T-helper 2 cell (primary cell): ENCODE measurements at regions not wholly inside any gene's neighbourhood (a gene's known extent, or its start where the extent isn't known, plus 50 kb on each side); places are given as distances from the start of the nearest gene placed in this dataset.

ENCODE experiments used
- DNase-seq, 5 experiments: peaks; one replicate each; pipeline versions ENCODE4 v3.0.0 to v3.0.0-alpha.2; 2012 to 2022

DNA sequence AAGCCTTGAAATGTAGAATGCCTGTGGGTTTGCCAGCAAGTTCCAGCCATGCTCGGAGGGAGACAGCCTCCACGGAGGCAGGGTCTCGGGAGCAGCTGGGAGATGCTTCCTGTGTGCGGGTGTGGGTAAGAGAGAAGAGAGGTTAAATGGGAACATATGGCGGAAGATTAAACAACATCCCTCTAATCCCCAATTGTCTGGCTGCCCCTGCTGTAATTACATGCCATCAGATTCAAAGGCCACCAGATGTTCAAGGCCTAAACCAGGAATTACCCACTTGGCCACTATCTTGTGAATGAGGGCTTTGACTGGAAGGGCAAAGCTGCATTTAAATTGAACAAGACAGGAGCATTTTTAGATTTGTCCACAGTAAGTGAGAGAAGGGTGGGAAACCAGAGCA, 81.4 kb upstream of the BACE2 start:
- no peak for DNase-seq

DNA sequence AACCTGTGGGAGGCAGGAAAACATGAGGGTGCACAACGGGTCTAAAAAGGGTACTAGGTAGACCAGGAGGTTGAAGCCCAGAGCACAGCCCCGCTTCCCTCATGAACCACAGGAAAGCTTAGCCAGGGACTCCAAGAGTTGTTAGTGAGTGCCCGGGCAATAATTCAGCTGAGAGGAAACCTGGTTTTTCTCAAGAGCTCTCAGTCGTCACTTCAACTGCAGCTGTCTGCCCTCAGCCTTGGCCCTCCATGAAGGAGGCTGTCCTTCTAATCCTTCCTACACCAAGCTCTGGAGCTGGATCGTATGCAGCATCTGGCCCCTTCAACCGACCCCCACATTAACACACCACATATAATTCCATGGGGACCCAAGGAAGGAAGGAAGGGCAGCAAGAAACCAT, 77.0 kb upstream of the BACE2 start:
- no peak for DNase-seq

DNA sequence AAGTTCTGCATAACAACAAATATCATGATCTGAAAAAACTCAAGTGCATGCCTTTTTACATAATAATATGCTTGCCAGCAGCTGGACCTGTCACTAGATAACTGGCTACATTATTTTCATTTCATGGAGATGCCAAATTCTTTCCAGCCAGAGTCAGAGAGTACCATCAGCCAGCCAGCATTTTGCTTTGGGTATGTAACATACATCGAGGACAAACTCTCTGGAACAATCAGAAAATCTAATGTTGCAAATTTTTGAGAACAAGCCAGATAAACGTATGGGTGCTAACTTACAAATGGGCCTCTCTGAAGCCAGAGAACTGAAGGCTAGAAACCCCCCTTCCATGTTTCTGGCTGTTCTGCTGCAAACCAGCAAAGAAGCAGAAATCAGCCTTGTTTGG, 76.3 kb upstream of the BACE2 start:
- DNase-seq = no peak

DNA sequence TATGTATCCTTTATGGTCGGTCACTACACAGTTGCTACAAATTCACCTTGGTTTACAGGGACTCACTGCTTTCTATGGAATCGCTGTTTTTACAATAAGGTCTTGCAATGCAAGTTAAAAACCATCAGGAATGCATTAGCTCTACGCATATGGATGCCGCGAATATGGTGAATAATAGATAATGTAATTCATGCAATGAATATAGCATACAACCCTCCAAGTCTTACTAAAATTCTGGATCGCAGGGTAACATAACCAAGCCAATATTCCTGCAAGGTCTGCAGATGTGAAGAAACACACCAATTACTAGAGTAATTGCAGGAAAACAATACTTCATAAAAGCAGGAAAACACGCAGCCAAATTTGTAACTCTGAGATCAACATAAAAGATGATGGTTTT, 75.6 kb upstream of the BACE2 start:
- no peak for DNase-seq

DNA sequence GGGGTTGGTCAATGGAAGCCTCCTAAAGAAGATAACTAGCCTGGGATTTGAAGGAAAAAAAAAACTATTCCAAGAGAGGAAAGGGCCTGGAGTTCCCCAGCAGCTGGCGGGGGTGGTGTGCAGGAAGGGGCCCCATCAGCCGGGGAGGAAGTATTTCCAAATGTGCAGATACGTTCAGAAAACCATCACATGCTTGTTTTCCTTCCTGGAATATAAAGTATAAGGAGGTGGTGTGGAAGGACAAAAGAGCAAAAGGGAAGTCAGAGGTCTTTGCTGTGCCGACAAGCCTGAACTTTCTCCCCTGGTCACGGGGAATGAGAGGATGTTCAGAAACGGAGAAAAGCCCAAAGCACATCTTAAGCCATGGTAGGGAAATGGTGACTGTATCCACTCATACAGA, 72.0 kb upstream of the BACE2 start:
- DNase-seq = no peak

DNA sequence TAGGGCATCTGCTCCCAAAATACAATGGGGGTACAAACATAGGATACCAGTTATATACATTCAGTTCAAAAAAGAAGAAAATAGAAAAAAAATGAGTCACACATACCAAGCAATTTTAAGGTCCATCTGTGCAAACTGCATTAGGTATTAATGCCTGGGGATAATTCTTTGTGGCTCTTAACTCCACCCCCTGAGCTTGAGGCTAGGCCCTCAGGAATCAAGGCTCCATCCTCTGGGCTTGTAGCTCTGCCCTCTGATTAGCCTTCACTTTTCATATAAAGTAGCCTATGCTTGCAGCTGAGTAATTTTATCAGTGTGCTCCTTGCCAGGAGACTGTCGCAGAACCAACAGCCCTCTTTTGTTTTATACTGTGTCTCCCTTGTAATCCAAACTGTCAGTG, 69.9 kb upstream of the BACE2 start:
- no peak for DNase-seq

DNA sequence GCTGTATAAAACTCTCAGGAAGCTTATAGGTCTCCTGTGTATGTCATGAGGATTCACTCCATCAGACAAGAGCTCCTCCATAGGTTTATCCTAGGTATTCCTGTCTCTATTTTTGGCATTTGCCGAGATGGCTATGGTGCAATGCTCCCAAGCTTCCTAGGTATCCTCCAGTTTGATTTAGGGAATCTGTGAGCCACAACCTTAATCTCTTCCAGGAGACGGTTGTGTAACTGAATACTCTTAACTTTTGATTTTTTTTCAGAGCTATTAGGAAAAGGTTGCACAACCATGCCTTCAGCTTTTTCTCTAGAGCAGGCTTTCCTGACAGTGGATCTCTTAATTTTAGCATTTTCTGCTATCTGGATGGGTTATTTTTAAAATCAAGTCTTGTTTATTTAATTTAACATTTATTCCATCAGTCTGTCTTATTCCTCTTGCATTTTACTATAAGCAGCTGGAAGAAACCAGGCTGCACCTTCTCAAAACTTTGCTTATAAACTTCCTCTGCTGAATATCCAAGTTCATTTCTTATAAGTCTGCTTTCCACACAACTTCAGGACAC, 69.4 kb upstream of the BACE2 start:
- DNase-seq = no peak

DNA sequence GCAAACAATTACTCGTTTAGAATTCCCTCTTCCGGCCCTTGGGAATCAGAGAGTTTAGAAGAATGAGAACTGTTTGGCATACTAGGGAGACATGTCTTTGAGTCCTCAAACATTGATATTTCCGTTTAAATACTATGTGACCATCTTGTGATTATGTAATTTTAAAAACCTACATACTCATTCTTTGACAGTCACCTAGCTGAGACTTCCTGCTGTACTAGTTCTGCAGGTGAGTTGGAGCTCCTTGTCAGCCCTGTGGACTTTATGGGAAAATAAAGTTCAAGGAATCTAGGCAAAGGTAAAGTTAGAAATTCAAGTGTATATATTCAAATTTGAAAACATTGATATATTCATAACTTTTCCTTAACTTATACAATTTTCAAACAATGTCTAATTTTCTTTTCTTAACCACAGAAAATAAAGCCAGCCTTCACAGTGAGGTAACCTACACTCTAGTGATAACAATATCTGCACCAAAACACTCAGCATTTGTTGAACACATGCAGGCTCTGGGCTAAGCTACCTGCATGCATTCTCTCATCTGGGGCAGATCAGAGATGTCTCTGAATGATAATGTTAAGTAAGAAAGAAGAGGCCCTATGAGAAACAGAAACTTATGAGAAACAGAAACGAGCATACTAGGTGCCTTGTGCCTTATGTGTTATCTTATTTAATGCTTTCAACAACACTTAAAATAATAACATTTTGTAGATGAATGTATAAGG, 67.0 kb upstream of the BACE2 start:
- DNase-seq = no peak

DNA sequence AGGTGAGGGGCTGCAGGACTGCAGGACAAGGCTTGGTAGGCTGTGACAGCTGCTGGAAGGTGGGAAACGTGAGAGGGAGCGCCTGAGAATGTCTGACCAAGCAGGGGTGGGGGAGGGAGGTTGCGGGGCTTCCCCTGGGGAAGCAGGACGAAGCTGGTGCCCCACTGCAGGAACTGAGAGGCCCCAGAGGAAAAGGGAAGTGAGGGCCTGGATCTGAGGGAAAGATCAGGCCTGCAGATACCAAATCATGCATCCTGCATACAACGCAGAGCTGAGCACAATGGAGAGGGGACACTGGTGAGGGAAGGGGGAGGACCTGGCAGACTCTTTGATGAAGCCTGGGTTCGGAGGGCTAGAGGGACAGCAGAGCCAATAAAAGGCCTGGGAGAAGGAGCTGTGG, 65.7 kb upstream of the BACE2 start:
- no peak for DNase-seq

DNA sequence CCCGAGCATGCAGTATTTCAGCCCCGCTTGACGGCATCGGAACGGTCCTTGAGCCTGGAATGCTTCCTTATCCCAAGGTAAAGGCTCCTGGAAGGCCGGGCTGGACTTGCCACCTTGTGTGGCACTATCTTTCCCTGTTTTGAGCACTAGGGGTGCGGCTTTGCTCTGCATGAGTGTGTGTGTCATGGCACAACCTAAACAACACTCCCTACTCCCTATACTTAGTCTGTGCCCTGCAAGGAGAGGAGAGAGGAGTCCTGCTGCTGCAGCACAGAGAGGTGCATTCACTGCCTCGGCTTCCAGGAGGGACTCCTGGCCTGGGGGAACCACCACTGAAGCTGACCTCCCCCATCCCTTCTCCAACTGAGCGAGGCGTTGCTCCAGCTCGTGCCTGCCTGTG, 60.4 kb upstream of the BACE2 start:
- DNase-seq = no peak

DNA sequence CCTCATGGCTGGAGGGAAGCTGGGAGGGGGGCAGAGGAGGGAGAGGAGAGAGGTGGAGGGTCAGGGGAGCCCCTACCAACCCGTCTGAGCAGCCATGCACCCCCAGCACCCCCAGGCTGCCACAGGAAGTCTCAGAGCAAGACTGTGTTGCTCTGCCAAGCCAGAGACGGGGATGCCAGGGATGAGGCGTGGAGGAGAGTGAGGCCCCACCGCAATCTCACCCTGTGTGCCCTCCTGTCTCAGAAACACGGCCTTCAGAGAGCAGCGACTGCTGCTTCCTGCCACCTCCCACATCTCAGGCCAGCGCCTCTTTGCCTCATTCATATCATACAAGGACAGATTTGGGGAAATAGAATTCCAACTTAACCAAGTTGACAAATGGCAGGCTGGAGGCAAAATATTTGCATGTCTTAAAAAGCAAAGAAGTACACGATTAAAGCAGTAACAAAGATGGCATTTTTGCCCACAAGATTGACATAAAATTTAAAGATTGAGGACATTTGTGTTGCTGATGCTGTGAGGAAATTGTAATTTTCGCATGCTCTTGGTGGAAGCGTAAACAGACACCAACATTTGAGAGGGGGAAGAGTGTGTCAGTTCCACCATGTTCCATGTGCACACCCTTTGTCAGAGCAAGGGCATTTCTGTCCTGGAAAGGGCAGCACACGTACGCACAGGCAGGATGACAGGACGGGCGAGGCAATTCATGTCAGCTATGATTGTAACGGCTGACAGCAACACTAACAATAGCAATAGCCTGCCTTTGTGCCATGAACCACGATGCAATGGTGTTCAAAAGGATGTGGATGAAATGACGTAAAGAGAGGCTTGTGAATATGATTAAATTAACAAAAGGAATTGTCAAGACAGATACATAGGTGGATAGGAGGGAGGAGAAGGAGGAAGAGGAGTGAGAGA, 59.0 kb upstream of the BACE2 start:
- no peak for DNase-seq

DNA sequence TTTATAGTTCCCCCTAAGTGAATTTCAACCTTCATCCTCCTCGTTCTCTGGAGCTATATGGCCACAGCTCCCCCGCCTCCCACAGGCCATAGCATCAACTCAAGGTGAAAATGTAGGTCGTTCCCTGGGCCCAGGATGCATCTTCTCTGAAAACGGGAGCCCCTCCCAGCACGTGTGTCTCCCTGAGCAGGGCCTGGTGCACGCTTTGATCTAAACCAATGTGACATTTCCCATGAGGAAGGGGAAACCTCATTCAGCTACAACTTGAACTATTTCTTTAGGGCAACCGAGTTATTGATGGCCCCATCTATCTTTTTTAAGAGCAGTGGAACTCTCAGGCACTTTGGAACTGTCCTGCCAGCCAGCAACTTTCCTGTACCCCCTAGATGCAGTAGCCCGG, 57.8 kb upstream of the BACE2 start:
- DNase-seq = no peak

DNA sequence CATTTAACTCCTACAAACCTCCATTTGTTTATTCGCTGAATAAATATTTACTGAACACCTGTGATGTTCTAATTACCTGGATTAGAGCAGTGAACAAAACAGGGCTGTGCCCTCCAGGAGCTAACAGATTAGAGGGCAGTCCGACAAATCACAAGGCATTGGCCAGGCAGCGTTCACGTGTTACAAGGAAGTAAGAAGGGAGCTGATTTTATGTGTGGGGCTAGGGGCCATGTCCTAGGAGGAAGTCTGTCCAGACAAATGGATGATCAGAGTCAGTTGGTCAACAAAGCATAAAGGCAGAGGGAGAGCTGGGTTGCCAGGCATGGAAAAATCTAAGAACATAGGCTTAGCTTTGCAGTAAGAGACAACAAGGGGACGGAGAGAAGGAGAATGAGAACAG, 57.3 kb upstream of the BACE2 start:
- DNase-seq = no peak

DNA sequence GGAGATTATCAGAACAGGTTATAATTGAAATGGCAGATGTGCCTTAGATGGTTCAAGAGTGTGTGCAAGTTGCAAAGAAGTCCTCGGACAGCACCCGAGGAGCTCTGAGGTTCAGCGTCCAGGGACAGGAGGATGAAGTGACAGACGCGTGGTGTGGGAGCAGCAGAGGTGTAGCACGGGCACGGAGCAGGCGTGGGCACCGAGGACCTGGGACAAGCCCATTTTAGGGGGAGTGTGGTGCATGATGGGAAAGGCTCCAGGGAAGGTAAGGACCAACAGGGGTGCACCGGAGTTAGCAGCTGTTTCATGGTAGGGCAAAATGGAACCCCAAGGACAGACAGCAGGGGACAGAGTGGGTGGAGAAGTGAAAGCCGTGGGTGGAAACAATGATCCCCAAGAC, 56.3 kb upstream of the BACE2 start:
- DNase-seq = no peak

DNA sequence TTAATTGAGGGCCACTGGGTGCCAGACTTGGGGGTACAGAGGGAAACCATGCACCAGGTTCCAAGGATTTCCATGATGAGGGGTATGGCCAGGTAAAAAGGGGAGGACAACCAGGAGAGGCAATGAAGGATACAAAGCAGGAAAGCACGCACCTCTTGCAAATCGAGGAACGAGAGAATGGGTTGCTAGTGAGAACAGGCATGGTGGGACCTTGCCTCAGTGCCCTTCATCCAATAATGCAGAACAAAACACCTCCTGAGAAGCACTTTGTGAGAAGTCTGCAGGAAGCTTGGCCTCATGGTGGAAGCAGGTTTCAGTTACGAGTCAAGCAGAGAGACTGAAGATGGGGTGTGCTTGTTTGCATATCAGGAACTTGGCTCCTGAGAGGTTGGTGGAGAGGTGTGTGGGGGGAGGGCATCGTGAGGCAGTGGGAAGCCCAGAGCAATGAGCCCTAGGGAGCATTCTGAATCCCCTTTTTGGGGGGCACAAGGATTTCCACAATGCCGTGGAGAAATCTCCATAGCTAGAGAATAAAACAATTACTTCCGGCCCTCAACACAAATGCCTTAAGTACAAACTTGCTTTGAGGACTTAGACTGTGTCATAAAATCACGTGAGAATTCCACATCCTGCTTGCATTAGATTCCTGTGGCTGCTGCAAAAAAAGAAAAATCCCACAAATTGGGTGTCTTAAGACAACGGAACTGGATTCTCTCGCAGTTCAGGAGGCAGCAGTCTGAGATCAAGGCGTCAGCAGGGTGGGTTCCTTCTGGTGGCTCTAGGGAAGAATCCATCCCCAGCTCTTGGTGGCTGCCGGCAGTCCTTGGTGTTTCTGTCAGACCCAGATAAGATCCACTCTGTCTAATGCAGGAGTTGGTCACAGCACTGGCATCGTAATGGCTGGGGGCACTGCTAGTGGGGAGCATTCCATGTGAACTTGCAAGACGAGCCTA, 54.9 kb upstream of the BACE2 start:
- peak in 1 of 5 experiments; percentile 36 for DNase-seq

DNA sequence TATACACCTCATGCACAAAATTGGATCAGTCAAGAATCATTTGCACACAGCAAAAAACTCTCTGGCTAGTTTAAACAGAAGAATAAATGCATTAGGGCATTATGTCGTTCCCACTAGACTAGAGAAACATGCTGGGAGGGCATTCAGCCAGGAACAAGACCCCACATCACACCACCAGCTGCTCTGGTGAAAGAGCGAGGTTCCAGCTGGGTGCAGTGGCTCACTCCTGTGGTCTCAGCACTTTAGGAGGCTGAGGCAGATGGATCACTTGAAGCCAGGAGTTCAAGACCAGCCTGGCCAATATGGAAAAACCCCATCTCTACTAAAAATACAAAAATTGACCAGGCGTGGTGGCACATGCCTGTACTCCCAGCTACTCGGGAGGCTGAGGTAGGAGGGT, 52.1 kb upstream of the BACE2 start:
- no peak for DNase-seq
